ENCODE measurements at regions not wholly inside any gene's neighbourhood (a gene's known extent, or its start where the extent isn't known, plus 50 kb on each side); places are given as distances from the start of the nearest gene placed in this dataset.

GRCh38 chr2:126512026-126512425, 143.9 kb upstream of the GYPC start:
- no peak for TF ChIP-seq YY1 (IDR thresholded peaks at IDR 0.05; ENCODE audit: insufficient read depth, insufficient read length)
- no peak for TF ChIP-seq ZNF274 (IDR thresholded peaks at IDR 0.05; ENCODE audit: low read depth, low read length)
